ENCODE measurements at regions not wholly inside any gene's neighbourhood (a gene's known extent, or its start where the extent isn't known, plus 50 kb on each side); places are given as distances from the start of the nearest gene placed in this dataset.

DNA sequence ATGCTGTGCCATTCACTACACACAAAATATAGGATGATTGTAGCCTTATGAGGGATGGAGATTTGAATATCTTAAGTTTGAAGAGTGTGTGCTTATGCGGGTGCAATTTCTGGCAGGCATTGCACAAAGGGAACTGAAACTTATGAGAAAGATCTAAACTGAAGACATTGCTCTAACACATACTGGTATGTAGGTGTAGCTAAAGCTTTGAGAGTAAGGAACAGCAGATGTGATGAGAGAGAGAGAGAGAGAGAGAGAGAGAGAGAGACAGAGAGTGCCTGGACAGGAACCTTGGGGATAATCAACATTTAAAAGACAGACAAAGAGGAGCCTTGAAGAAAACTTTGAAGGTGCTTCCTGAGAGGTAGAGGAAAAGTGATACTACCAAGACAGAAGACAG lies 379.7 kb downstream of the SPRY1 start:
- H3K4me3 ChIP-seq (IDR thresholded peaks at IDR 0.05; ENCODE audit: insufficient read depth, low read depth, low read length), result no peak overlapping the region
- no peak overlapping the region for H3K27ac ChIP-seq
- H3K36me3 ChIP-seq (ENCODE audit: insufficient read depth), result no peaks in the 10 kb centered on the region
- TF ChIP-seq, protein P1, sequence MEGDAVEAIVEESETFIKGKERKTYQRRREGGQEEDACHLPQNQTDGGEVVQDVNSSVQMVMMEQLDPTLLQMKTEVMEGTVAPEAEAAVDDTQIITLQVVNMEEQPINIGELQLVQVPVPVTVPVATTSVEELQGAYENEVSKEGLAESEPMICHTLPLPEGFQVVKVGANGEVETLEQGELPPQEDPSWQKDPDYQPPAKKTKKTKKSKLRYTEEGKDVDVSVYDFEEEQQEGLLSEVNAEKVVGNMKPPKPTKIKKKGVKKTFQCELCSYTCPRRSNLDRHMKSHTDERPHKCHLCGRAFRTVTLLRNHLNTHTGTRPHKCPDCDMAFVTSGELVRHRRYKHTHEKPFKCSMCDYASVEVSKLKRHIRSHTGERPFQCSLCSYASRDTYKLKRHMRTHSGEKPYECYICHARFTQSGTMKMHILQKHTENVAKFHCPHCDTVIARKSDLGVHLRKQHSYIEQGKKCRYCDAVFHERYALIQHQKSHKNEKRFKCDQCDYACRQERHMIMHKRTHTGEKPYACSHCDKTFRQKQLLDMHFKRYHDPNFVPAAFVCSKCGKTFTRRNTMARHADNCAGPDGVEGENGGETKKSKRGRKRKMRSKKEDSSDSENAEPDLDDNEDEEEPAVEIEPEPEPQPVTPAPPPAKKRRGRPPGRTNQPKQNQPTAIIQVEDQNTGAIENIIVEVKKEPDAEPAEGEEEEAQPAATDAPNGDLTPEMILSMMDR (conservative IDR thresholded peaks at IDR 0.05; ENCODE audit: low read depth, low read length), result no peak
- H4K20me1 ChIP-seq (ENCODE audit: insufficient read depth), result no peaks in the 10 kb centered on the region
- no peak overlapping the region for H2AFZ ChIP-seq (ENCODE audit: low read depth)
- H3K79me2 ChIP-seq (ENCODE audit: insufficient read depth, low read depth), result no peaks in the 10 kb centered on the region
- H3K9ac ChIP-seq, result no peak overlapping the region
- no peaks in the 10 kb centered on the region for H3K4me1 ChIP-seq (ENCODE audit: low read depth, poor library complexity, severe bottlenecking)
- no peaks in the 10 kb centered on the region for H3K27me3 ChIP-seq (ENCODE audit: insufficient read depth, low read depth)
- no peak overlapping the region for H3K4me2 ChIP-seq

DNA sequence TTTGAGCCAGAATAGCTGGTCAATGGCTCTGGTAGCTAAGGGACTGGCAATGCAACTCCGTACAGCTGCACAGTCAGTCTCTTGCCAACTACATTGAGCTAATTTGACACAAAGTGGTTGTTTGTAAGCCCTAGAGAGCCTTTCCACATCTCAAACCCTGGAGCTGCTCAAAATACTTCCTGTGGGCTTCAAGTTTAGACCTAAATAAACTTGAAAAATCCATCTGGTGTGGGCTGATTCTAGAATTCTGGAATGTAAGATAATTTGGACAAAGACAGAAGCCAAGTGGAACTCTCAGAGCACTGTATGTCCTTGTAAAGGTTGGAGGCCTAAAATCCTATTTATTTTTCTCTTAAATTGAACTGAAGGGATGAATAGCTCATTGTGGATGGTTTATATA lies 380.8 kb downstream of the SPRY1 start:
- H3K27me3 ChIP-seq (ENCODE audit: insufficient read depth, low read depth), result no peaks in the 10 kb centered on the region
- no peaks in the 10 kb centered on the region for H3K4me1 ChIP-seq (ENCODE audit: low read depth, poor library complexity, severe bottlenecking)
- H3K9ac ChIP-seq, result no peak overlapping the region
- H4K20me1 ChIP-seq (ENCODE audit: insufficient read depth), result no peaks in the 10 kb centered on the region
- H2AFZ ChIP-seq (ENCODE audit: low read depth), result no peak overlapping the region
- no peaks in the 10 kb centered on the region for H3K79me2 ChIP-seq (ENCODE audit: insufficient read depth, low read depth)
- H3K4me2 ChIP-seq, result no peak overlapping the region
- H3K36me3 ChIP-seq (ENCODE audit: insufficient read depth), result no peaks in the 10 kb centered on the region
- no peak overlapping the region for H3K4me3 ChIP-seq (IDR thresholded peaks at IDR 0.05; ENCODE audit: insufficient read depth, low read depth, low read length)
- H3K27ac ChIP-seq, result no peak overlapping the region
- TF ChIP-seq, protein P1 (conservative IDR thresholded peaks at IDR 0.05; ENCODE audit: low read depth, low read length), result no peak

DNA sequence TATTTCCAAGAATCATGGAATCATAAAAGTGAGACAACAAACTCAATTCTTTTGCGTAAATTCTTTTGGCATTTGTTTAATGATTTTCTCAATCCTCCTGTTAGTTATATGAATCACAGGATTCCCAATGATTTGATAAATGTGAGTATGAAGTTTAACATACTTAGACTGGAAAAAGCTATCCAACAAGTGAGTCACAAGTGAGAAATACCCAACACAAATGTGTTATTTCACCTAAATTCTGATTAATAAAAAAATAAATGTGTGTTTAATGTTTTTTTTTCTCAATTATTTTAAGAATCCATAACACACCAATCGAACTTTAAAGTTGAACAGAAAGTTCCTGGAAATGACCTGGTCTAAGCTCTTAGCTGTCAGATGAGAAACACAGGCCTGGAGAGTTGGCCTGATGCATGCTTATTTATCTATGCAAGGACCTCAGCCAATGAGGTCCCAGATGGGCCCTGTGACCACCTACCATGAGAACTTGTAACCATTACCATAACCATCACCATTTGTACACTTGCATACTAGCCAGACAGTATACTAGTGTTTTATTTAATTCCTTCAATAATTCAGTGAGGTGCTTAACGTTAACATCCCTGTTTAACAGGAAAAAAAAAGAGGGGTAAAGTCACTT lies 386.7 kb downstream of the SPRY1 start:
- H2AFZ ChIP-seq (ENCODE audit: low read depth), result no peak overlapping the region
- no peaks in the 10 kb centered on the region for H3K36me3 ChIP-seq (ENCODE audit: insufficient read depth)
- no peak overlapping the region for H3K27ac ChIP-seq
- H3K4me3 ChIP-seq (IDR thresholded peaks at IDR 0.05; ENCODE audit: insufficient read depth, low read depth, low read length), result no peak overlapping the region
- no peak overlapping the region for H3K9ac ChIP-seq
- no peaks in the 10 kb centered on the region for H4K20me1 ChIP-seq (ENCODE audit: insufficient read depth)
- H3K4me1 ChIP-seq (ENCODE audit: low read depth, poor library complexity, severe bottlenecking), result no peaks in the 10 kb centered on the region
- H3K4me2 ChIP-seq, result no peak overlapping the region
- H3K27me3 ChIP-seq (ENCODE audit: insufficient read depth, low read depth), result no peaks in the 10 kb centered on the region
- TF ChIP-seq, protein P1 (conservative IDR thresholded peaks at IDR 0.05; ENCODE audit: low read depth, low read length), result no peak
- no peaks in the 10 kb centered on the region for H3K79me2 ChIP-seq (ENCODE audit: insufficient read depth, low read depth)

DNA sequence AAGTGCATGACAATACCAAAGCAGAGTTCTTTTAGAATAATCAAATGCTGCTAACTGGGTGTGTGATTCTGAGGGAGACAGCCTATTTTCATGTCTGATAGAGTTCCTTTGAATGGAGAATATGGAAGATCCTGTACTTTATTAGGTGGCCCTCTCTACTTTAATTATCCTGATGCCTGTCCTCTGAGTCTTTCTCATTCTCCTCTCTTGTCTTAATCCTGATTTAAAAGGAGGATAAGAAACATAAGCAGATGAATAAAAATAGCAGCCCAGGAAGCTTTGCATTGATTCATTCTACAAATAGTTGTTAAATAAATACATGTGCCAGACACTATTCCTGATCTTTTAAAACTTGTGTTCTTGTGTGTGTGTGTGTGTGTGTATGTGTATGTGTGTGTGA lies 387.3 kb downstream of the SPRY1 start:
- TF ChIP-seq, protein P1 (conservative IDR thresholded peaks at IDR 0.05; ENCODE audit: low read depth, low read length), result no peak
- Histone ChIP-seq H3K9ac (no peak overlapping the region), H4K20me1 (ENCODE audit: insufficient read depth) (no peaks in the 10 kb centered on the region), H3K4me1 (ENCODE audit: low read depth, poor library complexity, severe bottlenecking) (no peaks in the 10 kb centered on the region), H2AFZ (ENCODE audit: low read depth) (no peak overlapping the region), H3K4me2 (no peak overlapping the region), H3K4me3 (IDR thresholded peaks at IDR 0.05; ENCODE audit: insufficient read depth, low read depth, low read length) (no peak overlapping the region), H3K36me3 (ENCODE audit: insufficient read depth) (no peaks in the 10 kb centered on the region), H3K27me3 (ENCODE audit: insufficient read depth, low read depth) (no peaks in the 10 kb centered on the region), H3K27ac (no peak overlapping the region), H3K79me2 (ENCODE audit: insufficient read depth, low read depth) (no peaks in the 10 kb centered on the region)

Data from KMS-11 (cell line).